ACHN (cell line): ENCODE measurements at regions not wholly inside any gene's neighbourhood (a gene's known extent, or its start where the extent isn't known, plus 50 kb on each side); places are given as distances from the start of the nearest gene placed in this dataset.

Experiments
- DNase-seq: peaks from one replicate; pipeline ENCODE4 v3.0.0-alpha.2; 2015
- in situ Hi-C: cut with HindIII; loops from 2 replicates; pipeline ENCODE4 v1.10.0; 2017; ENCODE audit warnings: low sequenced_read_pairs, low pct_ligation_motif_present, low pct_unique_long_range_greater_than_20kb

- no peak for DNase-seq
- in situ Hi-C loops, result no loop called here
Observed at GRCh38 chr22:49480896-49481658, 346.6 kb downstream of the BRD1 start.

- in situ Hi-C loops, result no loop called here
Observed at GRCh38 chr22:49480331-49480730, 347.3 kb downstream of the BRD1 start.

GRCh38 chr22:49479566-49479965 is 348.1 kb downstream of the BRD1 start:
- no peak for DNase-seq

More at GRCh38 chr22:49480331-49480730, 347.3 kb downstream of the BRD1 start:
- DNase-seq, result no peak

GRCh38 chr22:49476800-49477400 is 350.8 kb downstream of the BRD1 start:
- in situ Hi-C loops, result no loop called here
- no peak for DNase-seq

More at GRCh38 chr22:49479566-49479965, 348.1 kb downstream of the BRD1 start:
- in situ Hi-C loops, result no loop called here

GRCh38 chr22:49476176-49476575 is 351.5 kb downstream of the BRD1 start:
- in situ Hi-C loops, result no loop called here
- no peak for DNase-seq

- in situ Hi-C loops, result no loop called here
- no peak for DNase-seq
Observed at GRCh38 chr22:49475253-49475652, 352.4 kb downstream of the BRD1 start.

- in situ Hi-C loops, result no loop called here
- DNase-seq, result no peak
Observed at GRCh38 chr22:49473286-49473685, 354.4 kb downstream of the BRD1 start.

- DNase-seq, result no peak
- in situ Hi-C loops, result no loop called here
Observed at GRCh38 chr22:49470741-49471503, 356.8 kb downstream of the BRD1 start.

GRCh38 chr22:49469896-49470740 is 357.6 kb downstream of the BRD1 start:
- in situ Hi-C loops, result no loop called here
- no peak for DNase-seq

GRCh38 chr22:49468487-49469198 is 359.0 kb downstream of the BRD1 start:
- no peak for DNase-seq
- in situ Hi-C loops, result no loop called here

- in situ Hi-C loops, result no loop called here
- no peak for DNase-seq
Observed at GRCh38 chr22:49466878-49467595, 360.6 kb downstream of the BRD1 start.

- in situ Hi-C loops, result no loop called here
- DNase-seq, result no peak
Observed at GRCh38 chr22:49464037-49464436, 363.6 kb downstream of the BRD1 start.

GRCh38 chr22:49462795-49463194 is 364.9 kb downstream of the BRD1 start:
- no peak for DNase-seq
- in situ Hi-C loops, result no loop called here

GRCh38 chr22:49462291-49462690 is 365.4 kb downstream of the BRD1 start:
- in situ Hi-C loops, result no loop called here
- DNase-seq, result no peak

- no peak for DNase-seq
- in situ Hi-C loops, result no loop called here
Observed at GRCh38 chr22:49461674-49462073, 366.0 kb downstream of the BRD1 start.

GRCh38 chr22:49460592-49461281 is 366.9 kb downstream of the BRD1 start:
- no peak for DNase-seq
- in situ Hi-C loops, result no loop called here

GRCh38 chr22:49460091-49460490 is 367.6 kb downstream of the BRD1 start:
- in situ Hi-C loops, result no loop called here
- no peak for DNase-seq
